ENCODE measurements at regions not wholly inside any gene's neighbourhood (a gene's known extent, or its start where the extent isn't known, plus 50 kb on each side); places are given as distances from the start of the nearest gene placed in this dataset.

- DNase-seq (ENCODE audit: low read depth) = no peak
These were observed 657.6 kb downstream of the BRD1 start for GRCh38 chr22:49170053-49170452.

- no peak for DNase-seq (ENCODE audit: low read depth)
These were observed 658.5 kb downstream of the BRD1 start for GRCh38 chr22:49169074-49169744.

- no peak for DNase-seq (ENCODE audit: low read depth)
These were observed 659.4 kb downstream of the BRD1 start for GRCh38 chr22:49168219-49168813.

- DNase-seq (ENCODE audit: low read depth) = no peak
These were observed 660.9 kb downstream of the BRD1 start for GRCh38 chr22:49166746-49167145.

GRCh38 chr22:49166211-49166610 lies 661.5 kb downstream of the BRD1 start:
- DNase-seq (ENCODE audit: low read depth) = no peak

- no peak for DNase-seq (ENCODE audit: low read depth)
These were observed 662.8 kb downstream of the BRD1 start for GRCh38 chr22:49164773-49165320.

- DNase-seq (ENCODE audit: low read depth) = no peak
These were observed 663.5 kb downstream of the BRD1 start for GRCh38 chr22:49163960-49164690.

- no peak for DNase-seq (ENCODE audit: low read depth)
These were observed 664.3 kb downstream of the BRD1 start for GRCh38 chr22:49163258-49163959.

GRCh38 chr22:49162841-49163240 lies 664.8 kb downstream of the BRD1 start:
- no peak for DNase-seq (ENCODE audit: low read depth)

GRCh38 chr22:49161002-49161850 lies 666.4 kb downstream of the BRD1 start:
- no peak for DNase-seq (ENCODE audit: low read depth)

GRCh38 chr22:49160261-49161001 lies 667.2 kb downstream of the BRD1 start:
- DNase-seq (ENCODE audit: low read depth) = no peak

- no peak for DNase-seq (ENCODE audit: low read depth)
These were observed 668.0 kb downstream of the BRD1 start for GRCh38 chr22:49159711-49160110.

- no peak for DNase-seq (ENCODE audit: low read depth)
These were observed 668.7 kb downstream of the BRD1 start for GRCh38 chr22:49158741-49159564.

GRCh38 chr22:49157529-49158339 lies 669.9 kb downstream of the BRD1 start:
- no peak for DNase-seq (ENCODE audit: low read depth)

- no peak for DNase-seq (ENCODE audit: low read depth)
These were observed 670.9 kb downstream of the BRD1 start for GRCh38 chr22:49156662-49157285.

GRCh38 chr22:49155770-49156580 lies 671.7 kb downstream of the BRD1 start:
- no peak for DNase-seq (ENCODE audit: low read depth)

- no peak for DNase-seq (ENCODE audit: low read depth)
These were observed 672.5 kb downstream of the BRD1 start for GRCh38 chr22:49155039-49155769.

Data from stimulated activated CD8-positive, alpha-beta memory T cell treated with anti-CD3 and anti-CD28 coated beads, Interleukin-12 subunit alpha, Interleukin-12 subunit beta, amount 100 ng/mL, for 1 hour (primary cell).